ENCODE measurements at regions not wholly inside any gene's neighbourhood (a gene's known extent, or its start where the extent isn't known, plus 50 kb on each side); places are given as distances from the start of the nearest gene placed in this dataset.
"Not testable (repeated sequence)": the region's sequence is repeated elsewhere in the genome, so short reads cannot be mapped to it uniquely, and the experiment has no call there.

DNA sequence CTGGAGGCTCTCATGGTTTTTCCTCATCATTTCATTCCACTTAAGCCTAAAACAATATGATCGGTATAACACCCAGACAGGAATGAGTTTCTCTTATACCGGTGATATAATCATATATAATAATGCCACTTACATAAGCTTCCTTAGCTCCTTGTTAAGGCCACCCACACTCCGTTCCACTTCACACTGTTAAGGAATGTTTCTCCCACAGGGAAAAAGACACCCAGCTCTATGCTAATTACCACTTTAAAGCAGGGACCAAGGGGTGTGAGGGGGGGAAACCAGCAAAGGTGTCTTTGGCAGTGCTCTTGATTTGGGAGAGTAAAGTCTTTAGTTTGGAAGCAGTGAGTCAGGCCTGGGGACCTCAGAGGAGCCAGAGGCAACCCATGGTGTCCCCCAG, 245.4 kb downstream of the NPIPA7 start:
- not testable (repeated sequence) for DNase-seq

DNA sequence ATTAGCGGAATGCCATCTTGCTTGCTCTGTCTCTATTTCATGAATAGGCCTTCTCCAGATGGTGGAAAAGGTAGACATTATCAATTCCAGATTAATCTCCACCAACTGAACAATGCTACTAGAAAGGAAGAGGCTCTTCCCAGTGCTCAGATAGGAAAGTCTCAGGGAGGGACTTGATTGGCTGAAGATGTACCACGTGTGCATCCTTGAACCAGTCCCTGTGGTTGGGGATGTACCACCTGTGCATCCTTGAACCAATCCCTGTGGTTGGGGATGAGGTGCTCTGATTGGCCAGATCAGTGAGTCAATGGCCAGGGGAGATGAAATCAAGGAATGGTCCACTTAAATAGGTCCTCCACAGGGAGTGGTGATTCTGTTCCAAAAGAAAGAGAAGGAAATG, 246.2 kb downstream of the NPIPA7 start:
- DNase-seq = not testable (repeated sequence)

DNA sequence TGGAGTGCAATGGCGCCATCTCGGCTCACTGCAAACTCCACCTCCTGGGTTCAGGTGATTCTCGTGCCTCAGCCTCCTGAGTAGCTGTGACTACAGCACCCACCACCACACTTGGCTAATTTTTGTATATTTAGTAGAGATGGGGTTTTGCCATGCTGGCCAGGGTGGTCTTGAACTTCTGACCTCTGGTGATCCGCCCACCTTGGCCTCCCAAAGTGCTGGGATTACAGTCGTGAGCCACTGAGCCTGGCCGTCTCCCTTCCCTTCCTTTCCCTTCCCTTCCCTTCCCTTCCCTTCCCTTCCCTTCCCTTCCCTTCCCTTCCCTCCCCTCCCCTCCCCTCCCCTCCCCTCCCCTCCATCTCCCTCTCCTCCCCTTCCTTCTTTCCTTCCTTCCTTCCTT, 248.9 kb downstream of the NPIPA7 start:
- DNase-seq = not testable (repeated sequence)

DNA sequence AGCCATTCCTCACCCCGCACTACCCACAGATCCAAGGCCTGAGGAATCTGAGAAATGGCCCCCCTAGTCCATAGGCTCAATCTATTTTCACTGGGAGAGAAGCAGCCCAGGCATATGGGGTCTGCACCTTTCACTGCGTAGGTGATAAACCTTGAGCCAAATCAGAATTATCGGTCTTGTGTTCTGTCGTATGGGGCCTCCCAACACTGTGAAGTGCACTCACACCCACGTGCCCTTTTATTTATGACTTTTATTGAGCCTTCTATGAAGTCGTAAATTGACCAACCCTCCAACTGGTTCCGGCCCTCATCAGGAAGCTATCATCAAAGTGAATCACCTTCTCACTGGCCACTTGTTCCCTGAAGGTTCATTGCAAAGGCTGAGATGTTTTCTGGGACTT, 259.3 kb downstream of the NPIPA7 start:
- not testable (repeated sequence) for DNase-seq

DNA sequence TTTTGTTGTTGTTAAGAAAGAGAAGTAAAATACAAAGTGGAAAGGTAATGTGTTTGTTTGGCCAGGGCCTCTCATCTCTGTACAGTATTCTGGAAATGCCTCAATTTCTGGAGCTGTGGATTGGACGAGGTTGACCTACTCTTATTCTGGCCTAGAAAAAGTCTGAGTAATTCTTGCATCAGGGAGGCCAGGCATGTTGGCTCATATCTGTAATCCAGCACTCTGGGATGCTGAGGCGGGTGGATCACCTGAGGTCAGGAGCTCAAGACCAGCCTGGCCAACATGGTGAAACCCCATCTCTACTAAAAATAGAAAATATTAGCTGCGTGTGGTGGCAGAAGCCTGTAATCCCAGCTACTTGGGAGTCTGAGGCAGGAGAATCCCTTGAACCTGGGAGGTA, 259.8 kb downstream of the NPIPA7 start:
- DNase-seq = not testable (repeated sequence)

DNA sequence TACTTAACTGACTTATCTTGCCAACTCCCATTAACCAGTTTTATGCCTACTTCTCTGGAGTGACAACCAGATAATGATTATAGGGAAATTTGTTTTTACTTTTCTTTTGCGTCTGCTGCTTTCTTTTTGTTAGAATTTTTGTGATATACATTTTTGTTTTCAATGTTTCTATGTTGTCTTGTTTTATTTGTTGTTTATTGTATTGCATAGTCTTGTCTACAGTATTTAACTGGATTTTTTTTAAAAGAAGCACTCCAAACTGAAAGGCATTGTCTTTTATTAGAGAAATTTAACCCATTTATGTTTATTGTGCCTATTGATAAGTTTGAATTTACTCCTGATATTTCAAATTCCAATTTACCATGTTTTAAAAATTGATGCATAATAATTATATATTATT, 264.9 kb downstream of the NPIPA7 start:
- not testable (repeated sequence) for DNase-seq

DNA sequence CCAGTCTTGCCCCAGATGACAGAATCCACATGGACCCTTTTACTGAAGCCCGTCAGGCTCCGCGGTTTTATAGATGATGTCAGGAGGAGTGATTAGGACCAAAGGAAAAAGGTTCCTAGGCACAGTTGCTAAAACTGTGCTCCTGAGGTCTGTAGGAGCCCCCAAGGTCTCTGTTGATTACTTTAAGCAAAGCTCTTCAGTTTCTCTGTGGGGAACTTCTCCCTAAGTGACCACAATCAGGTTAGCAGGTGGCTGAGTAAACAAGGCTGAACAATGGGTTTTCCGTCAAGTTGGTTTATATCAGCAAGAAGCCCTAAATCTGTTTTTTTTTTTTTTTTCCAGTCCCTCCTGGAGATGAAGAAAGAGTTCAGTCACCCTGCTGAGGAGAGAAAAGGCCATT, 269.1 kb downstream of the NPIPA7 start:
- DNase-seq = not testable (repeated sequence)

DNA sequence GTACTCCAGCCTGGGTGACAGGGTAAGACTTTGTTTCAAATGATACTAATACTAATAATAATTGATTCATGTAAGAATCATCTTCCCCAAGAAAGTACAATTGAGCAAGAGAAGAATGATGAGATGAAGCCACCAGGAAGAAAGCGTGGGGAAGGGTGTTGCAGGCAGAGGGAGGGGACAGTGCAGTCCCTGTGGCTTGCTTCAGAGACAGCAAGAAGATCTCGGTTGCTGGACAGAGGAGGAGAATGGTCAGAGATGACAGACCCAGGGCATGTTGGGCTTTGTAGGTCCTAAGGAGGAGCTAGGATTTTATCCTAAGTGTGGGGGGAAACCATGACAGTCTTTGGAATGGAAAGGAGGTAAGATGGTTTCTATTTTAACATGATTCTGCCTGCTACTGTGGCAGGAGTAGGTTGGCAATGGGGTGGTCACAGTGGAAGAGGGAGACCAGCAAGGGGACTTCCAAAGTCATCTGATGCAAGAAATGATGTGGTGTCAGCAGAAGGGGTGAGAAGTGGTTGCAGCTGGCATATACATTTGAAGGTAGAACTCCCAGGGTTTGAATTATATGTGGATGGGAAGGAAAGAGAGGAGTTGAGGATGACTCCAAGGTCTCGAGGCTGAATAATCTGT, 293.4 kb downstream of the NPIPA7 start:
- not testable (repeated sequence) for DNase-seq

DNA sequence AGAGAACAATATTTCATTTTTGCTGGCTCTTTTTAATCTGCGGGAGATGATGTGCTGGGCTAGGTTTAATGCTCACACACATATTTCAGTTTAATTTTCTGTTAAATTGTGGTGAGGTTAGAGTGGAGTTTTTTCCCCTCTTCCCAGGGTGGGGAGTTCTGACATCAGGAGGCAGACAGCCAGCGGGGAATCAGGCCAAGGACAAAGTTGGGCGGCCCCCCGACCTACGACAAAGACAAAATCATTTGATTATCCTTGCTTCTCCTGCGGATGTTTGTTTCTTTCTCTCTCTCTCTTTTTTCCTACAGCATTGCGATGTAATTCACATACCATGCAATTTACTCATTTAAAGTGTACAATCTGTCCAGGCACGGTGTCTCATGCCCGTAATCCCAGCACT, 295.9 kb downstream of the NPIPA7 start:
- DNase-seq = not testable (repeated sequence)

DNA sequence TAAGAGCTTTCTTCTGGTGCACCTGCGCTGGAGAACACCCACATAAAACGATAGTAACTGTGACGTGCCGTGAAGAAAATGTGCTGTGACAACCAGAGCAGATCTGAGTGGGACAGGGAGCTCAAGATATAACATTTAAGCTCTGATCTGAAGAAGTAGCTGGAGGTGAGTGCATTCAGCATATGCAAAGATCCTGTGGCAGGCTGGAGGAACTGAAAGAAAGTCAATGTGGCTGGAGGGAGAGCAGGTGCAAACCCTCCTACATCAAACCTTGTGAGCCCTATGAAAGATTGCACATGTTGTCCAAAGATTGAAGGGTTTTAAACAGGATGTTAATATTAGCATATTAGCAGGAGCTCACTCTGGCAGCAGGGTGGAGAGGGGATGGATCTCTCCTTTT, 342.9 kb downstream of the NPIPA7 start:
- DNase-seq = not testable (repeated sequence)

DNA sequence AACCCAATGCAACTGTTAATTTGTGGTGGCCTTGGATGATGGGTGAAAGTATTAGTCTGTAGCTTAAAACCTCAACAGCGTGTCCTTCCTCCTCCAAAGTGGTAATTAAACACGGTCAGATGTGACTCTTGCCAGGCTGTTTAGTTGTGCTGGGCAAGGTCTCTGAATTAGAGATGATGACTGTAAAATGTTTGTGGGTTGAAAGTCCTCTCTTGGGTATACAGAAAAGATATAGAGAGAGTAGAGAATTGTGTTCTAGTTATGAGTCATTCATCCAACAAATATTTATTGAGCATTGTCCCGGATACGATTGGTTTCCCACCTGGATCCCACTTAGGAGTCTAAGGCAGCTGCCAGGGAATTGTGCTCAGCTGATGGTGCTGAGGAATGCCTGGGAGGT, 343.7 kb downstream of the NPIPA7 start:
- DNase-seq = not testable (repeated sequence)

DNA sequence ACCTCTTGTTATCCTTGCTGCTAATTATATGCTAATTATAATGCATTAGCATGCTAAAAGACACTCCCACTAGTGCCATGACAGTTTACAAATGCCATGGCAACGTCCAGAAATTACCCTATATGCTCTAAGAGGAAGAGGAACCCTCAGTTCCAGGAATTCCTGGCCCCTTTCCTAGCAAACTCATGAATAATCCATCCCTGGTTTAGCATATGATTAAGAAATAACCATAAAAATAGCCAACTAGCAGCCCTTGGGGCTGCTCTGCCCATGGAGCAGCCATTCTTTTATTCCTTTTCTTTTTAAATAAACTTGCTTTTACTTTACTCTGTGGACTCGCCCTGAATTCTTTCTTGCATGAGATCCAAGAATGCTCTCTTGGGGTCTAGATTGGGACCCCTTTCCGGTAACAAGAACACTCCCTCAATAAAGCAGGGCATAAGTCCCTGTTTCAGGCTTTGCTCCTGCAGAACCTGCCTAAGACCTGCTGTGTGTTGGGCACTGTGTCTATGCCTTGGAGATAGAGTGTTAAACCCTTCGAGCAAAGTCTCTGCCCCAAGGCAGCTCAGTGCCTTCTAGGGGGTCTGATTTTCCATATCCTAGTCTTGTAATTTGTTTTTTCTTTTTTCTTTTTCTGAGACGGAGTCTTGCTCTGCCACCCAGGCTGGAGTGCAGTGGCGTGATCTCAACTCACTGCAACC, 345.0 kb downstream of the NPIPA7 start:
- not testable (repeated sequence) for DNase-seq

DNA sequence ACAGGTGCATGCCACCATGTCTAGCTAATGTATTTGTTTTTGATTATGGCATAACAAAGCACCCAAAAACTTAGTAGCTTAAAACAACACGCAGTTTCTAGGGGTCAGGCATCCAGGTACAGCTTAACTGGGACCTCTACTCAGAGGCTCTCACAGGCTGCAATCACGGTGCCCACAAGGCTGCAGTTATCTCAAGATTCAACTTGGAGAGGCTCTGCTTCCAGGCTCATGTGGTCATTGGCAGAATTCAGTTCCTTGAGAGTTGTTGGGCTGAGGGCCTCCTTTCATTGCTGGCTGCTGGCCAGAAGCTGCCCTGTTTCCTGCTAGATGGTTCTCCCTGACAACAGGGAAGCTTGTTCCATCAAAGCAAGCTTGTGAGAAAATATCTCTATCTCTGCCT, 348.1 kb downstream of the NPIPA7 start:
- DNase-seq = not testable (repeated sequence)

DNA sequence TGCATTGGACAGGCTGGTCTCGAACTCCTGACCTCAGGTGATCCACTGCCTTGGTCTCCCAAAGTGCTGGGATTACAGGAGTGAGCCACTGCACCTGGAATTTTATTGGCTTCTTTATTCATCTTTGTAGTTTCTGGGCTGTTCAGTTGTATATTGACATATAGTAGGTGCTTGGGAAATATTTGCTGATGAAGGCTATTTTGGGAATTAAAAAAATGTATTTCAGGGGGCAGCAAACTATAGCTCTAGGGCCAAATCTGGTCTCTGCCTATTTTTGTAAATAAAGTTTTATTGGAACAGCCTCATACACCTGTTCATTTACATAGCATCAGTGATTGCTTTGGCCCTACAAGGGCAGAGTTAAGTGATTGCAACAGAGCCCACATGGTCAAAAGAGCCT, 363.6 kb downstream of the NPIPA7 start:
- DNase-seq = not testable (repeated sequence)

DNA sequence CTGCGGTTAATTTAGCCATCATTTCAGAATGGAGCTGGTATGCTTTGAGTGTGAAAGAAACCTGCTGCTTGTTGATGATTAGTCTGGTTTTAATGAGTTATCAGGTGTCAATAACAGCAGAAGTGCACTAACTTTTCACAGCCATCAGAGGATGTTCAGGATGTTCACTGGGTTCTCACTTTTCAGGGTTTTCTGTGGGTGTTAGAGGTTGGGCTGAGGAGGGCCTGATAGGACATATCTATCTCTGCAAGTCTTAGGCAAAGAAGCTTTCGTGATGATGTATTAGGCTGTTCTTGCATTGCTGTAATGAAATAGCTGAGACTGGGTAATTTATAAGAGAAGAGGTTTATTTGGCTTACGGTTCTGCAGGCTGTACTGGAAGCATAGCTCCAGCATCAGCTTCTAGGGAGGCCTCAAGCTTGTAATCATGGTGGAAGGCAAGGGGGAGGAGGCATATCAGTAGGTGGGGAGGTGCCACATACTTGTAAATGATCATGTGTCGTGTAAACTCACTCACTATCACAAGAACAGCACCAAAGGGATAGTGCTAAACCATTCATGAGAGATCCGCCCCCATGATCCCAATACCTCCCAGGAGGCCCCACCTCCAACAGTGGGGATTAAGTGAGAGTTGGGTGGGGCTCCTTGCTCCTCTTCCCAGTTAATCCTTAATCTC, 376.2 kb downstream of the NPIPA7 start:
- not testable (repeated sequence) for DNase-seq

DNA sequence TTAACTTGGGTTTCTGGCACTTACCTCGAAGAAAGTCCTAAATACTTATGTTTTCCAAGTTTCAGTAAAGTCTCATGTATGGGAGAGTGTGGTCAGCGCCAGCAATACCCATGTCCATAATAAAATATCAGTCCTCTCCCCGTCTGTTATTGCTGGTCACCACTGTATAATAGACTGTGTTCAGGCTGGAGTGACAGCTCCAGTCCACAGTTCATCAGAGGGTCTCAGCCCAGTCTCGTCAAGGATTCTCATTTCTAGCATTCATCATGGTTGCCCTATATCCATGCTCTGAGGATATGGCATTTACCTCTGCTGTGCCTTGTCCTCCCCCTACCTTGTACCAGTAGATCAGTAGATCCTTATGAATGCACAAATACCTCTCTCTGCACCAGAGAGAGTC, 384.5 kb downstream of the NPIPA7 start:
- no peak for DNase-seq

DNA sequence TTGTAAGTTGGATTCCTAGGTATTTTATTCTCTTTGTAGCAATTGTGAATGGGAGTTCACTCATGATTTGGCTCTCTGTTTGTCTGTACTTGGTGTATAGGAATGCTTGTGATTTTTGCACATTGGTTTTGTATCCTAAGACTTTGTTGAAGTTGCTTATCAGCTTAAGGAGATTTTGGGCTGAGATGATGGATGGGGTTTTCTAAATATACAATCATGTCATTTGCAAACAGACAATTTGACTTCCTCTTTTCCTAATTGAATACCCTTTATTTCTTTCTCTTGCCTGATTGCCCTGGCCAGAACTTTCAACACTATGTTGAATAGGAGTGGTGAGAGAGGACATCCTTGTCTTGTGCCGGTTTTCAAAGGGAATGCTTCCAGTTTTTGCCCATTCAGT, 391.8 kb downstream of the NPIPA7 start:
- not testable (repeated sequence) for DNase-seq

DNA sequence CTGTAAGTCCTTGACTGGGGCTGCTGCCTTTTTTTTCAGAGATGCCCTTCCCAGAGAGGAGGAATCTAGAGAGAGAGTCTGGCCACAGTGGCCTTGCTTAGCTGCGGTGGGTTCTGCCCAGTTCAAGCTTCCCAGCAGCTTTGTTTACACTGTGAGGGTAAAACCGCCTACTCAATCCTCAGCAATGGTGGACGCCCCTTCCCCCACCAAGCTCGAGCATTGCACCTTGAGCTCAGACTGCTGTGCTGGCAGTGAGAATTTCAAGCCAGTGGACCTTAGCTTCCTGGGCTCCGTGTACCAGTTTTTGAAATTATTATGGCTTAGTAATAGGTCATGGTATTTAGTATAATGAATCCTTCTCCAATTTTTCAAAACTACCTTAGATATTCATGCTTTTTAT, 395.4 kb downstream of the NPIPA7 start:
- DNase-seq = no peak

DNA sequence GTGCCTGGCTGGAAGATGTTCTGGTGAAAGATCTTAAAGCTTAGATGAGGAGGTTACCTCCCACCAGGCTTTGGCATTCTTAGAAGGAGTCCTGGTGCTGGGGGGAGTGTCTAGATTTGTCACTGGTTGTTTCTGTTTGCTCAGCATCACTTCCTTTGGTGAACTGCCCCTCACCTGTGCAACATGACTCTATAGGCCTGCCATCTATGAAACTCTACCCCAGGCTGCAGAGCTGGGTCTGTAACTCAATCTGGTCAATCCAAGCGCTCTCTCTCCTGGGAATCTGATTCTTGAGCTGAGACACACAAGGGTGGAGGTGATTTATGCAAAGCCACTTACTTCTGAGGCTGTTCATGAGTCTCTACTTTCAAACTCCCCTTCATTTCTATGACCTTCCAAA, 399.4 kb downstream of the NPIPA7 start:
- no peak for DNase-seq

DNA sequence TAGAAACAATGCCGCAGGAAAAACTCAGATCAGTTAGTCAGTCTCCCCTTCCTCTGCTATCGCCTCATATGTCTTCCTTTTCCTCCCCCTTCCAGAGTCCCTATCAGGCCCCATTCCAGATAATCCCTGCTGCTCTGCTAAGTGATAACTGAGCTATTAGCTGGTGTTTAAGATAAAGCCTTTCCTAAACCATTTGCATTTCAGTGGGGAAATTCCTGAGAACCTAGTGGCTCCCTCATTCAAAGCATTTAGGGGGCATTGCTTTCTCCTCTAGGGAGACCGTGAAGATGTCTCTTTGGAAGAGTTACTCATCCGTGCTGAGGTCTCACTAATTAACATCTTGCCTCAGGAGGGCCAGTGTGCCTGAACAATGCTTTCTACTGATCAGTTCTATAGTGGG, 401.6 kb downstream of the NPIPA7 start:
- DNase-seq = no peak

DNA sequence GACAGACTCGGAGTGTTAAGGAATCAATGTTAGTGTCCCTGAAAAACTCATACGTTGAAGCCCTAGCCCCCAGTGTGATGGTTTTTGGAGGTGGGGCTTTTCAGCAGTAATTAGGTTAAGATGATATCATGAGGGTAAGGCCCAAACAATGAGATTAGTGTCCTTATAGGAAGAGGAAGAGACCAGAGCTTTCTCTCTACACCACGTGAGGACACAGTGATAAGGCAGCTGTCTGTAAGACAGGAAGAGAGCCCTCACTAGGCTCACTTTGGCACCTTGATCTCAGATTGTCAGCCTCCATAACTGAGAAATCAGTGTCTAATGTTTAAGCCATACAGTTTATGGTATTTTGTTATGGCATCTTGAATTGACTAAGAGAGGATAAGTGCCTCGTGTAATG, 403.2 kb downstream of the NPIPA7 start:
- DNase-seq = no peak

DNA sequence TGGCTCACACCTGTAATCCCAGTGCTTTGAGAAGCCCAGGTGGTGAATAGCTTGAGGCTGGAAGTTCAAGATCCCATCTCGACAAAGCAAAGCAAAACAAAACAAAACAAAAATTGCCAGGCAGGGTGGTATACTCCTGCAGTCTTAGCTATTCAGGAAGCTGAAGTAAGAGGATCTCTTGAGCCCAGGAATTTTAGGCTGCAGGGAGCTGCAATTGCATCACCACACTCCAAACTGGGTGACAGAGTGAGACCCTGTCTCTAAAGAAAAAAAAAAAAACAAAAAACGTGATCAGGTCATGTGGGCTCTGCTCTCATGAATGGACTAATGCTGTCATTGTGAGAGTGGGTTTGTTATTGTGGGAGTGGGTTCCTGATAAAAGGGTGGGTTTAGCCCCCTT, 409.1 kb downstream of the NPIPA7 start:
- DNase-seq = no peak

DNA sequence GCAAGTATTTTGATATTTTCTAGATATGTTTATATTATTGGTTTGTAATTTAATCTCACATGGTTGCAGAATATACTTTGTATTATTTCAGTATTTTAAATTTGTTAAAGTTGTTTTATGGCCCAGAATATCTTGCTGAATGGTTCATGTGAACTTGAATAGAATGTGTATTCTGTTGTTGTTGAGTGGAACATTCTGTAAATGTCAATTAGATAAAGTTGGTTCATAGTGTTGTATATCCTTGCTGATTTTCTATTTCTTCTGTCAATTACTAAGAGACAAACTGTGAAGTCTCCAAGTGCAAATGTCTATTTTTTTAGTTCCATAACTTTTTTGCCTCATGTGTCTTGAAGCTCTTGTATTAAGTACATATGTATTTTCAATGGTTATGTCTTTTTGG, 411.7 kb downstream of the NPIPA7 start:
- DNase-seq = no peak

DNA sequence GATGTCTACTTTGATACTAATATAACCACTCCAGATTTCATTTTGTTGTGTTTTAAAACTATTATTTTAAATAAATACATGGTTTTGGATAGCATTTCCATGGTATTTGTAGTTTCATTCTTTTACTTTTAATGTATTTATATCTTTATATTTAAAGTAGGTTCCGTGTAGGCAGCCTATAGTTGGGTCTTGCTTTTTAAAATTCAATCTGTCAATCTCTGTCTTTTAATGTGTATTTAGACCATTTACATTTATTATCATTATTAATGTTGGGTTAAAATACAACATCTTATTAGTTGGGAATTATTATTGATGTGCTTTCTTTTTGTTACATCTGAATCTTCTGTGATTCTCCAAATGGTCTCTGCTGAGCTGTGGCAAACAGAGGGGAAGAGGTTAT, 412.1 kb downstream of the NPIPA7 start:
- no peak for DNase-seq
